Adrenal gland (tissue), 9 donors: ENCODE measurements at regions not wholly inside any gene's neighbourhood (a gene's known extent, or its start where the extent isn't known, plus 50 kb on each side); places are given as distances from the start of the nearest gene placed in this dataset.

Source experiments
- DNase-seq, 7 donors: peaks; one replicate each; pipeline ENCODE4 v3.0.0-alpha.2; 2019 to 2020
- H3K27ac ChIP-seq, 5 donors: fragments of 200-600 bp; sonication (generic) in 4 of 5; 1 replicate in 3 of 5; 2 replicates in 2 of 5; pipeline versions ENCODE4 v1.5.1 to v1.8.0; 2016 to 2020; ENCODE audit warnings: mild to moderate bottlenecking in 1 of 5
- H3K27me3 ChIP-seq: fragments of 200-600 bp; 2 replicates; pipeline ENCODE4 v1.8.0; 2021
- H3K36me3 ChIP-seq, 2 donors: fragments of 200-600 bp; replicated peaks in 1 of 2; 1 replicate in 1 of 2; 2 replicates in 1 of 2; pipeline versions ENCODE4 v1.5.1 to v1.8.0; 2018 to 2022
- H3K4me1 ChIP-seq, 2 donors: fragments of 200-600 bp; replicated peaks in 1 of 2; 1 replicate in 1 of 2; 2 replicates in 1 of 2; pipeline versions ENCODE4 v1.5.1 to v1.8.0; 2018 to 2021
- H3K4me3 ChIP-seq, 4 donors: fragments of 200-600 bp; sonication (generic) in 3 of 4; one replicate each; pipeline ENCODE4 v1.5.1; 2016 to 2018
- H3K9me3 ChIP-seq, 3 donors: fragments of 200-600 bp; sonication (generic) in 1 of 3; replicated peaks in 1 of 3; 1 replicate in 2 of 3; 2 replicates in 1 of 3; pipeline versions ENCODE4 v1.5.1 to v1.8.0; 2016 to 2021
- CTCF ChIP-seq, 6 experiments: fragments of 450-650 bp in 4 of 6; fragments of 200-600 bp in 2 of 6; sonication (generic) in 1 of 6; IDR thresholded peaks; 1 replicate in 5 of 6; 2 replicates in 1 of 6; pipeline versions ENCODE4 v1.5.1 to v1.8.0; 2016 to 2021; ENCODE audit warnings: antibody characterized with exemption in 6 of 6, mild to moderate bottlenecking in 2 of 6, moderate library complexity in 1 of 6
- POLR2A ChIP-seq, 2 donors: fragments of 450-650 bp; IDR thresholded peaks; one replicate each; pipeline ENCODE4 v1.6.1; 2017; ENCODE audit warnings: antibody characterized with exemption in 2 of 2, mild to moderate bottlenecking in 2 of 2, moderate library complexity in 1 of 2
- WGBS, 4 donors: extraction: QIAGEN DNeasy Blood & Tissue Kit in 2 of 4; methylation state at CpG; one replicate each; pipeline versions ENCODE4 v1.1.5 to v1.1.7; 2013 to 2017; 5-methylcytosine and 5-hydroxymethylcytosine counted together
- intact Hi-C, 2 donors: fragments of 100-400 bp; cut with DNase I; formaldehyde crosslinking; loops; one replicate each; pipeline versions ENCODE4 v1.14.1 to v1.15.0; 2022 to 2023
- donor health status: healthy with polysubstance abuse.
- donor health status: Bipolar disorder and iron deficiency.
- donor health status: DM: yes; HTN: yes; CAD: no.
- donor health status: DM: no; HTN: no; CAD: no.
- donor health status: DM: no; HTN: no; CAD: no.

- intact Hi-C loops: no loop called here
- H3K9me3 ChIP-seq: no peaks in the 10 kb centered on the region
- TF ChIP-seq POLR2A (IDR thresholded peaks at IDR 0.05) (no peak), CTCF (IDR thresholded peaks at IDR 0.05) (no peak)
- H3K4me3 ChIP-seq: no peak overlapping the region
- H3K27ac ChIP-seq: no peak overlapping the region
- no peak for DNase-seq
- peaks cover 9% of the 10 kb centered on the region for H3K27me3 ChIP-seq
- no peaks in the 10 kb centered on the region for H3K36me3 ChIP-seq
- WGBS, 4 donors: 85 to 93% (median 89%) methylated on average over 4 of the region's 4 CpGs
- H3K4me1 ChIP-seq: no peaks in the 10 kb centered on the region
Measured at GRCh38 chr17:79497777-79498348, 113.0 kb downstream of the RBFOX3 start.

GRCh38 chr17:79496422-79497005 lies 114.3 kb downstream of the RBFOX3 start:
- TF ChIP-seq CTCF (IDR thresholded peaks at IDR 0.05): no peak
- TF ChIP-seq POLR2A (IDR thresholded peaks at IDR 0.05): no peak
- H3K36me3 ChIP-seq: no peaks in the 10 kb centered on the region
- H3K4me3 ChIP-seq: no peak overlapping the region
- H3K27me3 ChIP-seq: peaks cover under 1% of the 10 kb centered on the region
- intact Hi-C loops: no loop called here
- WGBS, 4 donors: 80 to 89% (median 84%) methylated on average over 9 to 13 of the region's 13 CpGs
- H3K4me1 ChIP-seq: no peaks in the 10 kb centered on the region
- DNase-seq: no peak
- H3K9me3 ChIP-seq: no peaks in the 10 kb centered on the region
- H3K27ac ChIP-seq: no peak overlapping the region

- Histone ChIP-seq H3K36me3 (no peaks in the 10 kb centered on the region), H3K4me1 (no peaks in the 10 kb centered on the region), H3K27me3 (no peaks in the 10 kb centered on the region), H3K27ac (no peak overlapping the region), H3K9me3 (no peaks in the 10 kb centered on the region), H3K4me3 (no peak overlapping the region)
- WGBS, 4 donors: 73 to 89% (median 82%) methylated on average over 11 of the region's 11 CpGs
- intact Hi-C loops: no loop called here
- no peak for TF ChIP-seq POLR2A (IDR thresholded peaks at IDR 0.05)
- TF ChIP-seq CTCF (IDR thresholded peaks at IDR 0.05): no peak
- DNase-seq: no peak
Measured at GRCh38 chr17:79495665-79496064, 115.2 kb downstream of the RBFOX3 start.

DNA sequence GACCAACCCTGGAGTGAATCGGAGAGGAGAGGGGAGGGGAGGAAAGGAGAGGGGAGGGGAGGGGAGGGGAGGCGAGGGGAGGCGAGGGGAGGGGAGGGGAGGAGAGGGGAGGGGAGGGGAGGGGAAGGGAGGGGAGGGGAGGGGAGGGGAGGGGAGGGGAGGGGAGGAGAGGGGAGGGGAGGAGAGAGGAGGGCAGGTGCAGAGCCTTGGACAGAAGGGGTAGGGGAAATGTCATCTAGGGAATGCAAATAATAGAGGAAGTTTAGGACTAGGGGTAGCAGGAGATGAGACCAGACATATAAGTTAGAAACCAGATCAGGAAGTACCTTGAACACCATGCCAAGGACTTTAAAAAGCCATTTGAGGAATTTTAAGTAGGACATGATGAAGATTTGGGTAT lies 119.8 kb downstream of the RBFOX3 start:
- no CpG with 5 or more reads among the region's 3 CpGs for WGBS, 4 donors
- TF ChIP-seq CTCF (IDR thresholded peaks at IDR 0.05) (no peak), POLR2A (IDR thresholded peaks at IDR 0.05) (no peak)
- no peaks in the 10 kb centered on the region for H3K36me3 ChIP-seq
- no peak overlapping the region for H3K4me3 ChIP-seq
- no peaks in the 10 kb centered on the region for H3K27me3 ChIP-seq
- no peaks in the 10 kb centered on the region for H3K9me3 ChIP-seq
- intact Hi-C loops: no loop called here
- DNase-seq: no peak
- H3K4me1 ChIP-seq: no peaks in the 10 kb centered on the region
- no peak overlapping the region for H3K27ac ChIP-seq
